Calu3 (cell line): ENCODE measurements at regions not wholly inside any gene's neighbourhood (a gene's known extent, or its start where the extent isn't known, plus 50 kb on each side); places are given as distances from the start of the nearest gene placed in this dataset.

Experiments
- BruUV-seq: library from RNA; stranded (reverse); fragments of 400-500 nt; replicated peaks from 2 replicates; lab custom pipeline; 2021; lab: Mats Ljungman, UMichigan
- CTCF ChIA-PET: fragments of 300-600 bp; sonication (Branson Sonifier 250); formaldehyde crosslinking; loops from one replicate; lab custom pipeline; 2022; ENCODE audit warnings: antibody characterized with exemption; lab: Charles Lee
- DNase-seq: peaks from one replicate; pipeline ENCODE4 v3.0.0; 2022
- H3K27ac Mint-ChIP-seq: one replicate; pipeline ENCODE4 v1.8.0; 2022; ENCODE audit warnings: mixed read lengths; ENCODE audit not compliant: unreplicated experiment
- H3K27me3 Mint-ChIP-seq: one replicate; pipeline ENCODE4 v1.8.0; 2022; ENCODE audit warnings: mixed read lengths; ENCODE audit not compliant: unreplicated experiment
- H3K36me3 Mint-ChIP-seq: one replicate; pipeline ENCODE4 v1.8.0; 2022; ENCODE audit warnings: mild to moderate bottlenecking, moderate library complexity, mixed read lengths; ENCODE audit not compliant: insufficient read depth, unreplicated experiment
- H3K4me1 Mint-ChIP-seq: one replicate; pipeline ENCODE4 v1.8.0; 2022; ENCODE audit warnings: mild to moderate bottlenecking, low read depth, mixed read lengths; ENCODE audit not compliant: unreplicated experiment
- H3K4me3 Mint-ChIP-seq: one replicate; pipeline ENCODE4 v1.8.0; 2022; ENCODE audit warnings: mild to moderate bottlenecking, low read depth, moderate library complexity, mixed read lengths; ENCODE audit not compliant: unreplicated experiment
- H3K9me3 Mint-ChIP-seq: one replicate; pipeline ENCODE4 v1.8.0; 2022; ENCODE audit warnings: low read depth, mixed read lengths; ENCODE audit not compliant: unreplicated experiment
- intact Hi-C: fragments of 100-400 bp; cut with micrococcal nuclease; formaldehyde crosslinking; loops from one replicate; pipeline ENCODE4 v1.10.0; 2022; ENCODE audit not compliant: unreplicated experiment
- TF ChIP-seq, protein P1 (sequence below): fragments of 200-600 bp; IDR thresholded peaks from one replicate; pipeline ENCODE4 v1.8.0; 2022; ENCODE audit warnings: antibody characterized with exemption; ENCODE audit not compliant: unreplicated experiment

- TF ChIP-seq, protein P1, sequence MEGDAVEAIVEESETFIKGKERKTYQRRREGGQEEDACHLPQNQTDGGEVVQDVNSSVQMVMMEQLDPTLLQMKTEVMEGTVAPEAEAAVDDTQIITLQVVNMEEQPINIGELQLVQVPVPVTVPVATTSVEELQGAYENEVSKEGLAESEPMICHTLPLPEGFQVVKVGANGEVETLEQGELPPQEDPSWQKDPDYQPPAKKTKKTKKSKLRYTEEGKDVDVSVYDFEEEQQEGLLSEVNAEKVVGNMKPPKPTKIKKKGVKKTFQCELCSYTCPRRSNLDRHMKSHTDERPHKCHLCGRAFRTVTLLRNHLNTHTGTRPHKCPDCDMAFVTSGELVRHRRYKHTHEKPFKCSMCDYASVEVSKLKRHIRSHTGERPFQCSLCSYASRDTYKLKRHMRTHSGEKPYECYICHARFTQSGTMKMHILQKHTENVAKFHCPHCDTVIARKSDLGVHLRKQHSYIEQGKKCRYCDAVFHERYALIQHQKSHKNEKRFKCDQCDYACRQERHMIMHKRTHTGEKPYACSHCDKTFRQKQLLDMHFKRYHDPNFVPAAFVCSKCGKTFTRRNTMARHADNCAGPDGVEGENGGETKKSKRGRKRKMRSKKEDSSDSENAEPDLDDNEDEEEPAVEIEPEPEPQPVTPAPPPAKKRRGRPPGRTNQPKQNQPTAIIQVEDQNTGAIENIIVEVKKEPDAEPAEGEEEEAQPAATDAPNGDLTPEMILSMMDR, result no peak
- CTCF ChIA-PET, result interaction anchor here (0.9 kb wide), 1 partner anchor 9 kb away, joined by 3 read pairs; no protein-coding TSS in a partner anchor
Observed at GRCh38 chr4:24372881-24373280, 211.5 kb downstream of the DHX15 start.

DNA sequence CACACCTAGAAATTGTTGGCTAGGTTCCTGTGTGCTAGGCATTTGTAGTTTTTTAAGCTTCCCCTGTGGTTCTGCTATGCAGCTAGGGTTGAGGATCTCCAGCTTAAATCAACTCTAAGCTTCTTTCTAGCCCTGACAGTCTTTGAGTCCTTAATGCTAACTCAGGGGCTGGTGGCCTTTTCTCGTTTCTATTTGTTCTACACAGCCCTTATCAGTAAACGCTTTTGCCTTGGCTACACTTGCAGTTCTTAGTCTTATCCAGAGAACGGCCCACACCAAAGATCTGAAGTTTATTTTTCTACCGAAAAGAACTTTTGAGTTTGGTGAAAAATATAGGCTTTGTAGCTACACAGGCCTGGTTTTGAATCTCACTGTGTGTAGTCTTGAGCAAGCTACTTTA is 212.0 kb downstream of the DHX15 start:
- BruUV-seq, result no TSS peak
- CTCF ChIA-PET, result interaction anchor here (0.6 to 0.9 kb wide), 2 partner anchors 9 to 100 kb away, joined by 3 to 5 read pairs; no protein-coding TSS in a partner anchor
- no peak for DNase-seq
- no peaks in the 10 kb centered on the region for H3K27me3 Mint-ChIP-seq
- H3K4me3 Mint-ChIP-seq, result no peak overlapping the region
- H3K36me3 Mint-ChIP-seq, result no peaks in the 10 kb centered on the region
- TF ChIP-seq, protein P1, result no peak
- H3K9me3 Mint-ChIP-seq, result no peaks in the 10 kb centered on the region
- H3K27ac Mint-ChIP-seq, result no peak overlapping the region
- intact Hi-C loops, result no loop called here
- no peaks in the 10 kb centered on the region for H3K4me1 Mint-ChIP-seq

More at GRCh38 chr4:24372881-24373280, 211.5 kb downstream of the DHX15 start:
- DNase-seq, result no peak
- Mint-ChIP-seq H3K27ac (no peak overlapping the region), H3K27me3 (no peaks in the 10 kb centered on the region), H3K36me3 (no peaks in the 10 kb centered on the region), H3K4me3 (no peak overlapping the region), H3K4me1 (no peaks in the 10 kb centered on the region), H3K9me3 (no peaks in the 10 kb centered on the region)
- intact Hi-C loops, result no loop called here
- no TSS peak for BruUV-seq

DNA sequence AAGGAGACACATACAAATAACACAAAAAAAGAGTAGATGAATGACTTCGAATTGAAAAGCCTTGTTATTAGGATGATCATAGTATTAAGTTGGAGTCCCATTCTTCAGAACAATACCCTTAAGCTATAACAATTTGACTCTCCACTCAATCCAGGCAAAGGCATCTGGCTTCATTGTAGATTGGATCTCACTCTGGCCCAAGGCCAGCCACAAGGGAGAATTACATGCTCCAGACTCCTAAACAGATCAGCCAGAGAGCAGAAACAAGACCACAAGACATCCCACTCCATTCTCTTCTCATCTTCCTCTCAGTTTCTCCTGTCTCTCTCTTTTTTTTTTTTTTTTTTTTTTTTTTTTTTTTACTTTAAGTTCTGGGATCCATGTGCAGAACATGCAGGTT is 213.9 kb downstream of the DHX15 start:
- H3K27me3 Mint-ChIP-seq, result no peaks in the 10 kb centered on the region
- H3K27ac Mint-ChIP-seq, result no peak overlapping the region
- no peaks in the 10 kb centered on the region for H3K36me3 Mint-ChIP-seq
- H3K9me3 Mint-ChIP-seq, result no peaks in the 10 kb centered on the region
- CTCF ChIA-PET, result no interaction called here
- H3K4me1 Mint-ChIP-seq, result no peaks in the 10 kb centered on the region
- H3K4me3 Mint-ChIP-seq, result no peak overlapping the region
- BruUV-seq, result no TSS peak
- TF ChIP-seq, protein P1, result no peak
- intact Hi-C loops, result no loop called here
- DNase-seq, result no peak

DNA sequence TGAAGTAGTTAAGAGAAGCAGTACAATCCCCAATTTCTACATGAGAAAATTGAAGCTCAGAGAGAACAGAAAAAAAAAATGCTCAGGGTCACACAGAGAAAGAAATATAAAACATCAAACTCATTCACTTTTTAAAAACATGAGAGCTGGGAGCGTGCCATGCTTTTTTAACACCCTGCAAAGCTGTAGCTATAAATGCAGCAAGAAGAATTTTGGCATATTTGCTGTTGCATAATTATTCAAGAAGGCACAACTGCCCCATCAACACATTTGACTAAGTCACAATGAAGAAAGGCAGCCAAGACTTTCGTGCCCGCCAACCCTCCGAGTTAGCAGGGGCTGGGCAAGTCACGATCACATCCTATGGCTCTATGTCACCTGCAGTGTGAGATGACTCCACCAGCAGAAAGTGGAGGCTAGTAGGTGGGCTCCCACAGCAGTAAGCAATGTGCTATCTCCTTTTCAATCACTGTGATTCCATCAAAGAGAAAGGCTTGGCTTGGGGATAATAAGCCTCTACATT is 214.8 kb downstream of the DHX15 start:
- Mint-ChIP-seq H3K4me1 (no peaks in the 10 kb centered on the region), H3K9me3 (no peaks in the 10 kb centered on the region), H3K27me3 (no peaks in the 10 kb centered on the region), H3K27ac (no peak overlapping the region), H3K36me3 (no peaks in the 10 kb centered on the region), H3K4me3 (no peak overlapping the region)
- no peak for DNase-seq
- TF ChIP-seq, protein P1, result no peak
- intact Hi-C loops, result no loop called here
- BruUV-seq, result no TSS peak
- CTCF ChIA-PET, result no interaction called here
